ENCODE measurements at regions not wholly inside any gene's neighbourhood (a gene's known extent, or its start where the extent isn't known, plus 50 kb on each side); places are given as distances from the start of the nearest gene placed in this dataset.
A peak's percentile ranks its signal among the peaks of the same experiment; 100 is the strongest.
"Not testable (repeated sequence)": the region's sequence is repeated elsewhere in the genome, so short reads cannot be mapped to it uniquely, and the experiment has no call there.

DNA sequence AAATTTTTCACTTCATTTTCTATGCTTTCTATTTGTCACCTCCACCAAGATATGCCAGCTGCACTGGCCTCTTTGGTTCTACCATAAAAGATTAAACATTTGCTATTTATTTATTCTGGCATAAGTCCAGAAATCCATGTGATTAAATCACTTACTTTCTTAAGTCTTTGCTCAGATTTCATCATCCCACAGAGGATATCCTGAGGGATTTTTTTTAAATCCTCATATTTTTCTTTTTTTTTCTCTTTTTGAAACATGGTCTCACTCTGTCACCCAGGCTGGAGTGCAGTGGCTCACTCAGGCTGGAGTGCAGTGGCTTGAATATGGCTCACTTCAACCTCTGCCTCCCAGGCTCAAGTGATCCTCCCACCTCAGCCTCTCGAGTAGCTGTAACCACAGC, 645.4 kb upstream of the ATXN7L3B start:
- DNase-seq: no peak
- TF ChIP-seq GATA1 (IDR thresholded peaks at IDR 0.05; ENCODE audit: low read depth, low read length): no peak
- TF ChIP-seq POLR2A (IDR thresholded peaks at IDR 0.05; ENCODE audit: low read length): no peak

DNA sequence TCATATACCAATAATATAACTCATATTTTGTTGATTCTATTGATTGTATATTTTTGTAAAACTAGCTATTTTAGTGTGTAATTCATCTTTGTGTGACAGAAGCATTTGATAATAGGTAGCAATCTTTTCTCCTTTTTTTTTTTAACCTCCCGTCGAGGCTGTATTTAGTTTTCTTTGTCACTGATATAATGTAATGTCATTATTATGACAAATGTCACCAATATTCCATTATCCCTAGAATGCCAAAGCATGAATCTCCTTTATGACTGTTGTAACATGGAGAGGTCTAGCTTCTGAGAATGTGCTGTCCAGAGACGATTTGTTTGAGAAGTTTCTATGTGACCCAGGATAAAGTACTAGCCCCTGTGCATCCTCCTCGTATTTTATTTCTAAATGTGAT, 639.0 kb upstream of the ATXN7L3B start:
- no peak for TF ChIP-seq GATA1 (IDR thresholded peaks at IDR 0.05; ENCODE audit: low read depth, low read length)
- no peak for TF ChIP-seq POLR2A (IDR thresholded peaks at IDR 0.05; ENCODE audit: low read length)
- DNase-seq: no peak

DNA sequence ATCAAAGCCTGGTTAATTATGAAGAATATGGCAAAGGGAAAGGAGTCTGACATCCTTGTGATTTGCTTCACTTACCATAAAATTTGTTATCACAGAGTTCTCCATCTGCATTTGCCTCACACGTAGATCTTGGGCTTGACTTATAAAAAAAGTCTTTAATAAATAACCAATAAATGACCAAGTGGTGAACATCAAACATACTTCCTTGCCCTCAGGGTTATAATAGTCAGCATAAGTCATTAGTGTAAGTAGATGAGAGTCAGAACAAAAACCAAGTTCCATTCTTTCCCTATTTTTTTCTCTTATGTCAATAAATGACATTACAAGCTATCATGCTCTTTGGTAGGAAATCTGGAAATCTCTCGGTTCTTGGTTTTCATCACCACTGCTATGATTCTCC, 635.4 kb upstream of the ATXN7L3B start:
- TF ChIP-seq POLR2A (IDR thresholded peaks at IDR 0.05; ENCODE audit: low read length) (no peak), GATA1 (IDR thresholded peaks at IDR 0.05; ENCODE audit: low read depth, low read length) (no peak)
- DNase-seq: no peak

DNA sequence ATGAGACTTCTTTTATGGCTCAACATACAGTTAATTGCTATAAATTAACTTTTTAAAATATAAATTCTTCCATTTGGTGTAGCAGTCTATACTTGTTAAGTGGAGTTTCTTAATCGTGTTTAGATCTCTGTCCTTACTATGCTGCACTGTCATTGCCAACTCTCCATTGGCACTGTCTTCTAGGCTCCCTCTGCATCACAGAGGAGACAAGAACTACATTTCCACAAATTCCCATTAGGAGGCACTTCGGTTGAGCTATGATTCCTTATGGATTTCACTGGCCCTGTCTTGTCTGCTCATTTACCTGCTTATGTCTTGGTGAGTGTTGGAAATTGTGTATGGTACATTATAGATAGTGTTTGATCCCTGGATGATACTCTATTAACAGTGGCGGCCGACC, 630.9 kb upstream of the ATXN7L3B start:
- TF ChIP-seq GATA1 (IDR thresholded peaks at IDR 0.05; ENCODE audit: low read depth, low read length) (no peak), POLR2A (IDR thresholded peaks at IDR 0.05; ENCODE audit: low read length) (no peak)
- no peak for DNase-seq

DNA sequence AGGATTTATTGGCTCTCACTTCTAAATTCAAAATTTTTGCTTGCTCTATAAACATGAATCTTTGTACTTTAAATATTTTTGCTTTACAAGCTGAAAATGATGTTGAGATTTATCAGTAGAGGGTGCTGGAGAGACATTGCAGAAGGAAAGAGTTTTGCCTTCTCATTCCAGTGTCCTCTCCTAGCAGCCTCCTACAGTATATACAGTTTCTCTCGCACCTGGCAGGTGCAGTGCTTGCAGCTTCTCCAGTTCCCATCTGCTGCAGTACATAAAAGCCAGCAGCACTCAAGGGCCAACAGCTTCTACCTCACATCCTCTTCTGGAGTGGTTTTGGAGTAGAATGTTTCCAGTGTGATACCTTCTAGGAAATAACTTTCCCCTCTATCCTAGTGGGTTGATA, 601.8 kb upstream of the ATXN7L3B start:
- DNase-seq: peak in 1 of 2 experiments; percentile 9

DNA sequence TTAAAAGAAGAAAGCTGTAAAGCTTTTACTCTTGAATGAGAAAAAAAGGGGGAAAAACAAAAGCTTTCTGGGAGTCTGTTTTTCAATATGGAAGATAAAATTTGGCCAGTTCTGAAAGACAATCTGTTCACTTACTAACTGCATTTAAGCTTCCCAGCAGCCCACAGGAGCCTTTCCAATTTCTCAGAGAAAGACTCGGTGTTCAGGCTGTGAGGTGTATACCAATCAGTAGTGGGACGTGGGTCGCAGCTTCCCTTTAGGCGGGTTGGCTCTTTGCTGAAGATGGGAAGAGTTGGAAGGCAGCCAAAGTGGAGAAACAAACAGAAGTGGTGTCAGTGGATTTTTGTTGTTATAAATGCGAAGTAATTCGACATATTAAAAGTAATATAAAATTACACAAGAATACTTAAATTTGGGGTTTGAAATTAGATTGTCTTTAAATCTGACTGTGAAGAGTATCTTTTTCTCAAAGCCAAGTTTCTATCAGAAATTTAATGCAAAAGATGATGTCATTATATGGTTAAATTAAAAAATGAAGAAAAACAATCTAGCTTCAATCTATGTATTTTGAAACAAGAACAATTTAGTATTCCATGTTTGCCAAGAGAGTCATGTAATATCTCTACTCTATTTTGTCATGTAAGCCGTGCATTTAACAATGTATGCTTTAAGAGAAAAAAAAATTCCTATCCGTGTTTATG, 590.2 kb upstream of the ATXN7L3B start:
- TF ChIP-seq POLR2A (IDR thresholded peaks at IDR 0.05; ENCODE audit: low read length) (no peak), GATA1 (IDR thresholded peaks at IDR 0.05; ENCODE audit: low read depth, low read length) (no peak)

More for the DNA sequence above, 601.8 kb upstream of the ATXN7L3B start:
- TF ChIP-seq GATA1 (IDR thresholded peaks at IDR 0.05; ENCODE audit: low read depth, low read length): no peak

DNA sequence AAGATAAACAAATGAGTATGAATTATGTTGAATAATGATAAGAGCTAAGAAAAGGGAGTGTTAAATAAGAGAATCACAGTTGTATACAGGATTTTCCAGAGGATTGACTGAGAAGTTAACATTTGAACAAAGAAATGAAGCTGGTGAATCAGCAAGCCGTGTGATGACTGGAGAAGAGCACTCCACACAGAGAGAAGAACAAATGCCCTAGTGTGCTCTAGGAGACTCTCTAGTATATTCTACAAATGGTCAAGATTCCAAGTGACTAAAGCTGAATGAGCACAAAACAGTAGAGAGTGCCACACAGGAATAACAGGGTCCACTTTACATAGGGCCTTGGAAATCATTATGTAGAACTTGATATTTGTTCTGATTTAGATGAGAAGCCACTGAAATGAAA, 587.1 kb upstream of the ATXN7L3B start:
- no peak for DNase-seq
- no peak for TF ChIP-seq POLR2A (IDR thresholded peaks at IDR 0.05; ENCODE audit: low read length)
- no peak for TF ChIP-seq GATA1 (IDR thresholded peaks at IDR 0.05; ENCODE audit: low read depth, low read length)

More for the DNA sequence above, 590.2 kb upstream of the ATXN7L3B start:
- no peak for DNase-seq

DNA sequence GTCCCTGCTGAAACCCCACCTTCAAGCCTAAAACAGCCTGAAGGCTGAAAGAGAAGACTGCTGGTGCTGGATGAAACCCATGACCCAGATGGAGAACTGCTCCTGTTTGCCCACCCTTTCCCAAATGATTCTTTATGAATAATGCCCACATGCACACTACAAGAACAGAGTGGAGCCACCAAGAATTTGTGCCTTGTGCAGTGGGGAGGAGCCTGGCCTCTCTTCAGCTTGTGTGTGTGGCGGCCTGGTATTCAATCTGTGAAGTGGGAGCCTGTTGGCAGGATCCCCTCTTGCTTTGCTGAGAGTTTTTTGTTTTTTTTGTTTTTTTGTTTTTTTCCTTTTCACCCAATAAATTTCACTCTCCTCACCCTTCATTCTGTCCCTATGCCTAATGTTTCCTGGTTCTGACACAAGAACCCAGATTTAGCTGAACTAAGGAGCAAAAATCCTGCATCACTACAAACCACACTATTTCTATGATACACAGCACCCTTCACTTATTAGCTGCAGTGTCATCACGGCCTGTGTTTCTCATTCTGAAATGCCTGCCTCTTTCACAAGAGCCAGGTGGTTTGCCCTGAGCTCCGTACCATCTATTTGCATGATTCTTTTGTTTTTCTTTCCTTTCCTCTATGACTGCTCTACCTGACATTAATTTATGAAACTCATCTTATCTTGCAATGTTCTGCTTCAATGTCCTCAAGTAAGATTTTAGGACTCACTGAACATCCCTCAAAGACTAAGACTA, 585.5 kb upstream of the ATXN7L3B start:
- no peak for DNase-seq
- TF ChIP-seq GATA1 (IDR thresholded peaks at IDR 0.05; ENCODE audit: low read depth, low read length) (no peak), POLR2A (IDR thresholded peaks at IDR 0.05; ENCODE audit: low read length) (no peak)

GRCh38 chr12:73964641-73965040, 573.0 kb upstream of the ATXN7L3B start:
- TF ChIP-seq GATA1 (IDR thresholded peaks at IDR 0.05; ENCODE audit: low read depth, low read length) (no peak), POLR2A (IDR thresholded peaks at IDR 0.05; ENCODE audit: low read length) (no peak)
- DNase-seq: no peak

- DNase-seq: no peak
- no peak for TF ChIP-seq POLR2A (IDR thresholded peaks at IDR 0.05; ENCODE audit: low read length)
- no peak for TF ChIP-seq GATA1 (IDR thresholded peaks at IDR 0.05; ENCODE audit: low read depth, low read length)
Measured at GRCh38 chr12:73973486-73973885, 564.1 kb upstream of the ATXN7L3B start.

GRCh38 chr12:73984552-73984951, 553.1 kb upstream of the ATXN7L3B start:
- no peak for DNase-seq
- TF ChIP-seq POLR2A (IDR thresholded peaks at IDR 0.05; ENCODE audit: low read length) (no peak), GATA1 (IDR thresholded peaks at IDR 0.05; ENCODE audit: low read depth, low read length) (no peak)

DNA sequence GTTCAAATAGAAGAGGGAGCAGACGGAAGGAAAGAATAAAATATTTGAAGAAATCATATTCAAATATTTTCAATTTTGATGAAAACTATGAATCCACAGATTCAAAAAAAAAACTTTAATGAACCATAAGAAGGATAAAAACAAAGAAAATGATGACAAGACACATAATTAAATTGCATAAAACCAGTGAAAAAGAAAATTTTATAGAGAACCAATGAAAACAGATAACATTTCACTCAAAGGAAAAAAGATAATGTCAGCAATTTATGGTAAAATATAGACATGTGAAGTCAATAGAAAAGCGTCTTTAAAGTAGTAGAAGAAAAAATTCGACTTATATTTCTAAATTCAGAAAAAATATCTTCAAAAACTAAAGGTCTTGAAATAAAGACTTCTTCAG, 546.5 kb upstream of the ATXN7L3B start:
- TF ChIP-seq GATA1 (IDR thresholded peaks at IDR 0.05; ENCODE audit: low read depth, low read length) (no peak), POLR2A (IDR thresholded peaks at IDR 0.05; ENCODE audit: low read length) (no peak)
- no peak for DNase-seq

DNA sequence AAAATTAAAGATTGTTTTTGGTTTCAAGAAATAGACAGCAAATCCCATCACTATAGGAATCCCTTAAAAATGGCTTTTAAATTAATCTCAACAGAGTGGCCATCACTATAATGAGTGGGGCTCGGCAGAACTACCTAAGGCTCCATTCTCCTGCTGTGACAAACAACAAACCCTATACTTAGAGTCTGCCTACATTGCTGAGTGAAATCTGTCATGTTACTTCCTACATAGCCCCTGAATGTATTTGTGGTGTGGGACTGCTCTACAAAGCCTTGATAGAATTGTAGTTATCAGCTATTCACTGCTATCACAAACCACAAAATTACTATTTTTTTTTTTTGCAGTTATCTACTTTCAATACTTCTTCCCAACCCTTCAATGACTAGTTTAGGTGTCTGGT, 538.7 kb upstream of the ATXN7L3B start:
- no peak for DNase-seq
- no peak for TF ChIP-seq POLR2A (IDR thresholded peaks at IDR 0.05; ENCODE audit: low read length)
- no peak for TF ChIP-seq GATA1 (IDR thresholded peaks at IDR 0.05; ENCODE audit: low read depth, low read length)

GRCh38 chr12:74015118-74015517, 522.5 kb upstream of the ATXN7L3B start:
- TF ChIP-seq GATA1 (IDR thresholded peaks at IDR 0.05; ENCODE audit: low read depth, low read length): no peak
- TF ChIP-seq POLR2A (IDR thresholded peaks at IDR 0.05; ENCODE audit: low read length): no peak
- no peak for DNase-seq

- not testable (repeated sequence) for DNase-seq
Measured at GRCh38 chr12:74016324-74016723, 521.3 kb upstream of the ATXN7L3B start.

Measured in erythroblast (primary cell).